WTC11 (cell line): ENCODE measurements at regions not wholly inside any gene's neighbourhood (a gene's known extent, or its start where the extent isn't known, plus 50 kb on each side); places are given as distances from the start of the nearest gene placed in this dataset.

Experiments
- ATAC-seq: fragments of 200-7000 bp; cut with Tn5 transposase; 2 replicates; pipeline ENCODE4 v1.10.0; 2021; ENCODE audit warnings: mild to moderate bottlenecking, moderate library complexity
- CTCF ChIA-PET: fragments of 300-600 bp; sonication (Branson Sonifier 250); formaldehyde crosslinking; loops from one replicate; lab custom pipeline; 2021; ENCODE audit warnings: antibody characterized with exemption; lab: Charles Lee
- POLR2A ChIA-PET: fragments of 350-600 bp; sonication (Branson Sonifier 250); formaldehyde crosslinking; loops from one replicate; lab custom pipeline; 2021; ENCODE audit warnings: antibody characterized with exemption; lab: Charles Lee
- DNase-seq: peaks from one replicate; pipeline ENCODE4 v3.0.0; 2021; ENCODE audit warnings: low spot score
- H3K27ac Mint-ChIP-seq: 2 replicates; pipeline ENCODE4 v1.8.0; 2021; ENCODE audit warnings: mixed read lengths
- H3K27me3 Mint-ChIP-seq: 2 replicates; pipeline ENCODE4 v1.8.0; 2021; ENCODE audit warnings: low read depth, mild to moderate bottlenecking, moderate library complexity, mixed read lengths
- H3K36me3 Mint-ChIP-seq: 2 replicates; pipeline ENCODE4 v1.8.0; 2021; ENCODE audit warnings: mixed read lengths
- H3K4me1 Mint-ChIP-seq: 2 replicates; pipeline ENCODE4 v1.8.0; 2022; ENCODE audit warnings: mixed read lengths
- H3K4me3 Mint-ChIP-seq: 2 replicates; pipeline ENCODE4 v1.8.0; 2021; ENCODE audit warnings: mild to moderate bottlenecking, moderate library complexity, mixed read lengths
- H3K9me3 Mint-ChIP-seq: 2 replicates; pipeline ENCODE4 v1.8.0; 2021; ENCODE audit warnings: mixed read lengths
- CREM ChIP-seq: sonication (generic); formaldehyde crosslinking; IDR thresholded peaks from 2 replicates; pipeline ENCODE4 v1.8.1; 2022; ENCODE audit warnings: mild to moderate bottlenecking, missing genetic modification reagents, moderate library complexity
- FOXK1 ChIP-seq: sonication (generic); formaldehyde crosslinking; IDR thresholded peaks from 2 replicates; pipeline ENCODE4 v1.8.0; 2022; ENCODE audit warnings: mild to moderate bottlenecking, moderate library complexity, missing genetic modification reagents
- JUN ChIP-seq: sonication (generic); formaldehyde crosslinking; IDR thresholded peaks from 2 replicates; pipeline ENCODE4 v1.8.0; 2023; ENCODE audit warnings: mild to moderate bottlenecking, missing genetic modification reagents
- NR2C2 ChIP-seq: sonication (generic); formaldehyde crosslinking; IDR thresholded peaks from 2 replicates; pipeline ENCODE4 v1.8.0; 2022; ENCODE audit warnings: mild to moderate bottlenecking, missing genetic modification reagents
- SMAD3 ChIP-seq: sonication (generic); formaldehyde crosslinking; IDR thresholded peaks from 2 replicates; pipeline ENCODE4 v1.8.0; 2022; ENCODE audit warnings: missing genetic modification reagents, mild to moderate bottlenecking, borderline replicate concordance
- TCF7 ChIP-seq: sonication (generic); formaldehyde crosslinking; IDR thresholded peaks from 2 replicates; pipeline ENCODE4 v1.8.0; 2022; ENCODE audit warnings: mild to moderate bottlenecking, low read depth, missing genetic modification reagents, moderate library complexity
- ZNF232 ChIP-seq: sonication (generic); formaldehyde crosslinking; IDR thresholded peaks from 2 replicates; pipeline ENCODE4 v1.8.0; 2022; ENCODE audit warnings: mild to moderate bottlenecking, missing genetic modification reagents
- TF ChIP-seq, protein P1 (sequence below): sonication (generic); formaldehyde crosslinking; IDR thresholded peaks from 2 replicates; pipeline ENCODE4 v1.8.0; 2022; ENCODE audit warnings: mild to moderate bottlenecking, missing genetic modification reagents
- TF ChIP-seq, protein P2 (sequence below): sonication (generic); formaldehyde crosslinking; IDR thresholded peaks from 2 replicates; pipeline ENCODE4 v1.8.0; 2022; ENCODE audit warnings: mild to moderate bottlenecking, missing genetic modification reagents
- TF ChIP-seq, protein P3 (sequence below): fragments of 250-450 bp; sonication (Bioruptor Pico); IDR thresholded peaks from 2 replicates; pipeline ENCODE4 v1.9.0; 2021; ENCODE audit warnings: moderate library complexity, mild to moderate bottlenecking, inconsistent platforms, borderline replicate concordance
- TF ChIP-seq, protein P4 (sequence below): sonication (generic); formaldehyde crosslinking; IDR thresholded peaks from 2 replicates; pipeline ENCODE4 v1.8.0; 2023; ENCODE audit warnings: missing genetic modification reagents, mild to moderate bottlenecking, borderline replicate concordance
- TF ChIP-seq, protein P5 (sequence below): sonication (generic); formaldehyde crosslinking; IDR thresholded peaks from 2 replicates; pipeline ENCODE4 v1.8.0; 2022; ENCODE audit warnings: missing genetic modification reagents
- TF ChIP-seq, protein P6 (sequence below): sonication (generic); formaldehyde crosslinking; IDR thresholded peaks from 2 replicates; pipeline ENCODE4 v1.8.1; 2023; ENCODE audit warnings: mild to moderate bottlenecking, missing genetic modification reagents
- TF ChIP-seq, protein P7 (sequence below): fragments of 250-450 bp; sonication (Bioruptor Pico); IDR thresholded peaks from 2 replicates; pipeline ENCODE4 v1.9.0; 2021; ENCODE audit warnings: mild to moderate bottlenecking

DNA sequence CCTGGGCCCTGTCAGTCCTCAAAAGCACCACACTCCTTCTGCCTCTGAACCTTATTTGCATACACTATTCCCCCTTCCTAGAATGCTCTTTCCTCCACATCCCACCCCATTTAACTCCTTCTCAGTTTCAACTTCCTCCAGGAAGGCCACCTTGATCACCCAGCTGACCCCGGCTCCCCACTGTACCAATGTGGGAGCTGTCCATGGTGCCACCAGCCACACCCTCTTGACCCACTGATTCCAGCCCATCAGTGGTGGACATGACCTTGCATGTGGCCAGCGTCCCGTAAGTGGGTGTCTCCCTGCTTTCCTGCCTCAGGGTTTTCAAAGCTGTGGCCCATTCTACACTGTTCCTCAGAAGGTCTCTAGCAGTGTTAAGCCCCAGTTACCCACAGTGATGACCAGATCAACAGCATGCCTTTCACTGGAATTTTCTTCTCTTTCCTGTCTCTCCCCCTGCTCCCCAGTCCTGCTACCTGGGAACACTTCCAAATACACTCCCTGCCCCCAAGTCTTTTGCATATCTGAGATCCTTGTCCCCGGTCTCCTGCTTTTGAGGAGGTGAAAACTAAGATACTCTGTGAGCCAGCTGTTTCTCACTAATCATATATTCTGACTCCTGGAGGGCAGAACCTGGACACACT, 346.6 kb downstream of the MN1 start:
- H3K27me3 Mint-ChIP-seq: peaks cover 3% of the 10 kb centered on the region
- peaks cover 22% of the 10 kb centered on the region for H3K4me1 Mint-ChIP-seq
- peak; percentile 38; the same call in 1 of the 2 replicates for ATAC-seq
- H3K27ac Mint-ChIP-seq: no peak overlapping the region
- peaks cover 12% of the 10 kb centered on the region for H3K9me3 Mint-ChIP-seq
- peak; percentile 38 for DNase-seq
- POLR2A ChIA-PET: interaction anchor here (0.9 kb wide), 1 partner anchor 136 kb away, joined by 3 read pairs; no protein-coding TSS in a partner anchor
- CTCF ChIA-PET: no interaction called here
- no peaks in the 10 kb centered on the region for H3K36me3 Mint-ChIP-seq
- TF ChIP-seq ZNF232 (CRISPR knock-in tag) (0 out of 2 replicates have a peak, but pooled peaks have one; percentile 45), SMAD3 (CRISPR knock-in tag) (0 out of 2 replicates have a peak, but pooled peaks have one; percentile 57), FOXK1 (CRISPR knock-in tag) (peak; percentile 60; the same call in 1 of the 2 replicates), JUN (CRISPR knock-in tag) (peak; percentile 49; the same call in 1 of the 2 replicates)
- TF ChIP-seq, protein P1, sequence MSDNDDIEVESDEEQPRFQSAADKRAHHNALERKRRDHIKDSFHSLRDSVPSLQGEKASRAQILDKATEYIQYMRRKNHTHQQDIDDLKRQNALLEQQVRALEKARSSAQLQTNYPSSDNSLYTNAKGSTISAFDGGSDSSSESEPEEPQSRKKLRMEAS (CRISPR knock-in tag): no peak; the same call in 1 of the 2 replicates
- TF ChIP-seq, protein P2, sequence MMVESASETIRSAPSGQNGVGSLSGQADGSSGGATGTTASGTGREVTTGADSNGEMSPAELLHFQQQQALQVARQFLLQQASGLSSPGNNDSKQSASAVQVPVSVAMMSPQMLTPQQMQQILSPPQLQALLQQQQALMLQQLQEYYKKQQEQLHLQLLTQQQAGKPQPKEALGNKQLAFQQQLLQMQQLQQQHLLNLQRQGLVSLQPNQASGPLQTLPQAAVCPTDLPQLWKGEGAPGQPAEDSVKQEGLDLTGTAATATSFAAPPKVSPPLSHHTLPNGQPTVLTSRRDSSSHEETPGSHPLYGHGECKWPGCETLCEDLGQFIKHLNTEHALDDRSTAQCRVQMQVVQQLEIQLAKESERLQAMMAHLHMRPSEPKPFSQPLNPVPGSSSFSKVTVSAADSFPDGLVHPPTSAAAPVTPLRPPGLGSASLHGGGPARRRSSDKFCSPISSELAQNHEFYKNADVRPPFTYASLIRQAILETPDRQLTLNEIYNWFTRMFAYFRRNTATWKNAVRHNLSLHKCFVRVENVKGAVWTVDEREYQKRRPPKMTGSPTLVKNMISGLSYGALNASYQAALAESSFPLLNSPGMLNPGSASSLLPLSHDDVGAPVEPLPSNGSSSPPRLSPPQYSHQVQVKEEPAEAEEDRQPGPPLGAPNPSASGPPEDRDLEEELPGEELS (CRISPR knock-in tag): peak; percentile 79; the same call in 1 of the 2 replicates
- TF ChIP-seq, protein P3, sequence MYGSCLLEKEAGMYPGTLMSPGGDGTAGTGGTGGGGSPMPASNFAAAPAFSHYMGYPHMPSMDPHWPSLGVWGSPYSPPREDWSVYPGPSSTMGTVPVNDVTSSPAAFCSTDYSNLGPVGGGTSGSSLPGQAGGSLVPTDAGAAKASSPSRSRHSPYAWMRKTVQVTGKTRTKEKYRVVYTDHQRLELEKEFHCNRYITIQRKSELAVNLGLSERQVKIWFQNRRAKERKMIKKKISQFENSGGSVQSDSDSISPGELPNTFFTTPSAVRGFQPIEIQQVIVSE: no peak
- TF ChIP-seq, protein P4, sequence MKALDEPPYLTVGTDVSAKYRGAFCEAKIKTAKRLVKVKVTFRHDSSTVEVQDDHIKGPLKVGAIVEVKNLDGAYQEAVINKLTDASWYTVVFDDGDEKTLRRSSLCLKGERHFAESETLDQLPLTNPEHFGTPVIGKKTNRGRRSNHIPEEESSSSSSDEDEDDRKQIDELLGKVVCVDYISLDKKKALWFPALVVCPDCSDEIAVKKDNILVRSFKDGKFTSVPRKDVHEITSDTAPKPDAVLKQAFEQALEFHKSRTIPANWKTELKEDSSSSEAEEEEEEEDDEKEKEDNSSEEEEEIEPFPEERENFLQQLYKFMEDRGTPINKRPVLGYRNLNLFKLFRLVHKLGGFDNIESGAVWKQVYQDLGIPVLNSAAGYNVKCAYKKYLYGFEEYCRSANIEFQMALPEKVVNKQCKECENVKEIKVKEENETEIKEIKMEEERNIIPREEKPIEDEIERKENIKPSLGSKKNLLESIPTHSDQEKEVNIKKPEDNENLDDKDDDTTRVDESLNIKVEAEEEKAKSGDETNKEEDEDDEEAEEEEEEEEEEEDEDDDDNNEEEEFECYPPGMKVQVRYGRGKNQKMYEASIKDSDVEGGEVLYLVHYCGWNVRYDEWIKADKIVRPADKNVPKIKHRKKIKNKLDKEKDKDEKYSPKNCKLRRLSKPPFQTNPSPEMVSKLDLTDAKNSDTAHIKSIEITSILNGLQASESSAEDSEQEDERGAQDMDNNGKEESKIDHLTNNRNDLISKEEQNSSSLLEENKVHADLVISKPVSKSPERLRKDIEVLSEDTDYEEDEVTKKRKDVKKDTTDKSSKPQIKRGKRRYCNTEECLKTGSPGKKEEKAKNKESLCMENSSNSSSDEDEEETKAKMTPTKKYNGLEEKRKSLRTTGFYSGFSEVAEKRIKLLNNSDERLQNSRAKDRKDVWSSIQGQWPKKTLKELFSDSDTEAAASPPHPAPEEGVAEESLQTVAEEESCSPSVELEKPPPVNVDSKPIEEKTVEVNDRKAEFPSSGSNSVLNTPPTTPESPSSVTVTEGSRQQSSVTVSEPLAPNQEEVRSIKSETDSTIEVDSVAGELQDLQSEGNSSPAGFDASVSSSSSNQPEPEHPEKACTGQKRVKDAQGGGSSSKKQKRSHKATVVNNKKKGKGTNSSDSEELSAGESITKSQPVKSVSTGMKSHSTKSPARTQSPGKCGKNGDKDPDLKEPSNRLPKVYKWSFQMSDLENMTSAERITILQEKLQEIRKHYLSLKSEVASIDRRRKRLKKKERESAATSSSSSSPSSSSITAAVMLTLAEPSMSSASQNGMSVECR (CRISPR knock-in tag): peak; percentile 42; the same call in 1 of the 2 replicates
- no peak overlapping the region for H3K4me3 Mint-ChIP-seq

DNA sequence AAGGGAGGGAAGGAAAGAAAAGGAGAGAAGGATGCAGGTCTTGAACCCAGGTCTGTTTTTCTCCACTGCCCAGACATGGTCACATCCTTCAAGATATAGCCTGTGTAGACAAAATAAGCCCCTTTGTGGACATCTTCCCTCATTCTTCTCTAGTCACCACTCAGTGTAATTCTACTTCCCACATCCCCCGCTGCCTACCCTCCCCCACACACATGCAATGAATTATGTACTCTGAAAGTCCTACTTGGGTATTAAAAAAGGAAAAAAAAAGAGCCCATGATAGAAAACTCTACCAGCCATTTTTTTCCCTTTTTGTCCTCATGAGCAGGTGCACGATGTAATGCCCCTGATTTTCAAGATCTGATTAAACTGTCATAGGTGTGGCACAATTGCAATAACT, 346.0 kb downstream of the MN1 start:
- DNase-seq (no peak), ATAC-seq (no peak)
- POLR2A ChIA-PET: interaction anchor here (0.6 kb wide), 1 partner anchor 177 kb away, joined by 3 read pairs; no protein-coding TSS in a partner anchor
- Mint-ChIP-seq H3K36me3 (no peaks in the 10 kb centered on the region), H3K27ac (no peak overlapping the region), H3K27me3 (no peaks in the 10 kb centered on the region; the same call in 1 of the 2 replicates), H3K9me3 (peaks cover 7% of the 10 kb centered on the region), H3K4me3 (no peak overlapping the region), H3K4me1 (peaks cover 28% of the 10 kb centered on the region)
- CTCF ChIA-PET: no interaction called here
- TF ChIP-seq, protein P2 (CRISPR knock-in tag): no peak
- TF ChIP-seq, protein P5, sequence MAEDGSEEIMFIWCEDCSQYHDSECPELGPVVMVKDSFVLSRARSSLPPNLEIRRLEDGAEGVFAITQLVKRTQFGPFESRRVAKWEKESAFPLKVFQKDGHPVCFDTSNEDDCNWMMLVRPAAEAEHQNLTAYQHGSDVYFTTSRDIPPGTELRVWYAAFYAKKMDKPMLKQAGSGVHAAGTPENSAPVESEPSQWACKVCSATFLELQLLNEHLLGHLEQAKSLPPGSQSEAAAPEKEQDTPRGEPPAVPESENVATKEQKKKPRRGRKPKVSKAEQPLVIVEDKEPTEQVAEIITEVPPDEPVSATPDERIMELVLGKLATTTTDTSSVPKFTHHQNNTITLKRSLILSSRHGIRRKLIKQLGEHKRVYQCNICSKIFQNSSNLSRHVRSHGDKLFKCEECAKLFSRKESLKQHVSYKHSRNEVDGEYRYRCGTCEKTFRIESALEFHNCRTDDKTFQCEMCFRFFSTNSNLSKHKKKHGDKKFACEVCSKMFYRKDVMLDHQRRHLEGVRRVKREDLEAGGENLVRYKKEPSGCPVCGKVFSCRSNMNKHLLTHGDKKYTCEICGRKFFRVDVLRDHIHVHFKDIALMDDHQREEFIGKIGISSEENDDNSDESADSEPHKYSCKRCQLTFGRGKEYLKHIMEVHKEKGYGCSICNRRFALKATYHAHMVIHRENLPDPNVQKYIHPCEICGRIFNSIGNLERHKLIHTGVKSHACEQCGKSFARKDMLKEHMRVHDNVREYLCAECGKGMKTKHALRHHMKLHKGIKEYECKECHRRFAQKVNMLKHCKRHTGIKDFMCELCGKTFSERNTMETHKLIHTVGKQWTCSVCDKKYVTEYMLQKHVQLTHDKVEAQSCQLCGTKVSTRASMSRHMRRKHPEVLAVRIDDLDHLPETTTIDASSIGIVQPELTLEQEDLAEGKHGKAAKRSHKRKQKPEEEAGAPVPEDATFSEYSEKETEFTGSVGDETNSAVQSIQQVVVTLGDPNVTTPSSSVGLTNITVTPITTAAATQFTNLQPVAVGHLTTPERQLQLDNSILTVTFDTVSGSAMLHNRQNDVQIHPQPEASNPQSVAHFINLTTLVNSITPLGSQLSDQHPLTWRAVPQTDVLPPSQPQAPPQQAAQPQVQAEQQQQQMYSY (CRISPR knock-in tag): no peak
- no peak for TF ChIP-seq TCF7 (CRISPR knock-in tag)
- TF ChIP-seq, protein P6, sequence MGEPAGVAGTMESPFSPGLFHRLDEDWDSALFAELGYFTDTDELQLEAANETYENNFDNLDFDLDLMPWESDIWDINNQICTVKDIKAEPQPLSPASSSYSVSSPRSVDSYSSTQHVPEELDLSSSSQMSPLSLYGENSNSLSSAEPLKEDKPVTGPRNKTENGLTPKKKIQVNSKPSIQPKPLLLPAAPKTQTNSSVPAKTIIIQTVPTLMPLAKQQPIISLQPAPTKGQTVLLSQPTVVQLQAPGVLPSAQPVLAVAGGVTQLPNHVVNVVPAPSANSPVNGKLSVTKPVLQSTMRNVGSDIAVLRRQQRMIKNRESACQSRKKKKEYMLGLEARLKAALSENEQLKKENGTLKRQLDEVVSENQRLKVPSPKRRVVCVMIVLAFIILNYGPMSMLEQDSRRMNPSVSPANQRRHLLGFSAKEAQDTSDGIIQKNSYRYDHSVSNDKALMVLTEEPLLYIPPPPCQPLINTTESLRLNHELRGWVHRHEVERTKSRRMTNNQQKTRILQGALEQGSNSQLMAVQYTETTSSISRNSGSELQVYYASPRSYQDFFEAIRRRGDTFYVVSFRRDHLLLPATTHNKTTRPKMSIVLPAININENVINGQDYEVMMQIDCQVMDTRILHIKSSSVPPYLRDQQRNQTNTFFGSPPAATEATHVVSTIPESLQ (CRISPR knock-in tag): no peak
- TF ChIP-seq NR2C2 (CRISPR knock-in tag): no peak
- TF ChIP-seq, protein P7, sequence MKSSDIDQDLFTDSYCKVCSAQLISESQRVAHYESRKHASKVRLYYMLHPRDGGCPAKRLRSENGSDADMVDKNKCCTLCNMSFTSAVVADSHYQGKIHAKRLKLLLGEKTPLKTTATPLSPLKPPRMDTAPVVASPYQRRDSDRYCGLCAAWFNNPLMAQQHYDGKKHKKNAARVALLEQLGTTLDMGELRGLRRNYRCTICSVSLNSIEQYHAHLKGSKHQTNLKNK (CRISPR knock-in tag): no peak
- TF ChIP-seq CREM (CRISPR knock-in tag): no peak
